HUES6 (cell line): ENCODE measurements at regions not wholly inside any gene's neighbourhood (a gene's known extent, or its start where the extent isn't known, plus 50 kb on each side); places are given as distances from the start of the nearest gene placed in this dataset.
"Not testable (repeated sequence)": the region's sequence is repeated elsewhere in the genome, so short reads cannot be mapped to it uniquely, and the experiment has no call there.

Experiments used
- H3K27ac ChIP-seq: 2 replicates; pipeline ENCODE4 v1.7.0; 2013; ENCODE audit warnings: low read depth, mild to moderate bottlenecking, low read length, inconsistent platforms
- H3K27me3 ChIP-seq: 2 replicates; pipeline ENCODE4 v1.6.1; 2013; ENCODE audit warnings: low read length; ENCODE audit not compliant: control insufficient read depth, insufficient read depth
- H3K36me3 ChIP-seq: 2 replicates; pipeline ENCODE4 v1.6.1; 2013; ENCODE audit warnings: low read length; ENCODE audit not compliant: control insufficient read depth, insufficient read depth
- H3K4me1 ChIP-seq: 2 replicates; pipeline ENCODE4 v1.6.1; 2013; ENCODE audit warnings: low read length; ENCODE audit not compliant: control insufficient read depth, insufficient read depth
- H3K4me3 ChIP-seq: 2 replicates; pipeline ENCODE4 v1.5.1; 2013; ENCODE audit warnings: low read depth, low read length
- H3K9ac ChIP-seq: one replicate; pipeline ENCODE4 v1.6.1; 2013; ENCODE audit warnings: mild to moderate bottlenecking, low read length
- H3K9me3 ChIP-seq: 2 replicates; pipeline ENCODE4 v1.6.1; 2013; ENCODE audit warnings: low read depth, low read length; ENCODE audit not compliant: control insufficient read depth, insufficient read depth

GRCh38 chr16:22642416-22643088 is 131.9 kb downstream of the NPIPB5 start:
- Histone ChIP-seq H3K4me1 (peaks cover 12% of the 10 kb centered on the region), H3K36me3 (no peaks in the 10 kb centered on the region), H3K9me3 (peaks cover 2% of the 10 kb centered on the region; the same call in 1 of the 2 replicates), H3K27me3 (no peaks in the 10 kb centered on the region), H3K9ac (no peak overlapping the region), H3K27ac (no peak overlapping the region), H3K4me3 (no peak overlapping the region)

DNA sequence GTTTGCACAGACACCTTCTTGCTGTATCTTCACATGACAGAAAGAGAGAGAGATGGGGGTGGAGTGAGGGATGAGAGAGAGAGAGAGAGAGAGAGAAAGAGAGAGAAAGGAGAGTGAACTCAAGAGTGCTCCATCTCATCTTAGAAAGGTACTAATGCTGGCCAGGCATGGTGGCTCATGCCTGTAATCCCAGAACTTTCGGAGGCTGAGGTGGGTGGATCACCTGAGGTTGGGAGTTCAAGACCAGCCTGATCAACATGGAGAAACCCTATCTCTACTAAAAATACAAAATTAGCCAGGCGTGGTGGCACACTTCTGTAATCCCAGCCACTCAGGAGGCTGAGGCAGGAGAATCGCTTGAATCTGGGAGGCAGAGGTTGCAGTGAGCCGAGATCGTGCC is 132.5 kb downstream of the NPIPB5 start:
- not testable (repeated sequence) for H3K36me3 ChIP-seq, H3K27ac ChIP-seq, H3K9ac ChIP-seq, H3K27me3 ChIP-seq, H3K4me3 ChIP-seq, H3K9me3 ChIP-seq
- peaks cover 12% of the 10 kb centered on the region for H3K4me1 ChIP-seq

GRCh38 chr16:22643886-22644285 is 133.2 kb downstream of the NPIPB5 start:
- H3K27me3 ChIP-seq = no peaks in the 10 kb centered on the region
- no peaks in the 10 kb centered on the region for H3K9me3 ChIP-seq
- H3K4me1 ChIP-seq = peaks cover 12% of the 10 kb centered on the region
- H3K9ac ChIP-seq = no peak overlapping the region
- H3K36me3 ChIP-seq = no peaks in the 10 kb centered on the region
- H3K27ac ChIP-seq = no peak overlapping the region
- no peak overlapping the region for H3K4me3 ChIP-seq

DNA sequence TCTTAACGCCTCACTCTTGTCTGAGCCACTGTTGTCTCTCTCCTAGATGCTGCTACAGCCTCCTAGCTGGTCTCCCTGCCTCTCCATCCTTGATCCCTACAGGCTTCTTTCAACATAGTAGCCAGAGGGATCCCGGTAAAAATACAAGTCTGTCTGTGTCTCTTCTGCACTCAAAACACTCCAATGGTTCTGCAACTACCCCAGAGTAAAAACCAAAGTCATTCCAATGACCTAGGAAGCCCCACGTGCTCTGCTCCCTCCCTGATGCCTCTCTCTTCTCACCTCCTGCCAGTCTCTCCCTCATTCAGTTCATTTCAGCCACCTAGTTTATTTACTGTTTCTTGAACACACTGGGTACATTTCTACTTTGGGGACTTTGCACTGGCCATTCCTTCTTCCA is 135.2 kb downstream of the NPIPB5 start:
- no peak overlapping the region for H3K27ac ChIP-seq
- no peaks in the 10 kb centered on the region for H3K27me3 ChIP-seq
- H3K4me3 ChIP-seq = no peak overlapping the region
- peaks cover 12% of the 10 kb centered on the region for H3K4me1 ChIP-seq
- no peaks in the 10 kb centered on the region for H3K9me3 ChIP-seq
- no peak overlapping the region for H3K9ac ChIP-seq
- H3K36me3 ChIP-seq = no peaks in the 10 kb centered on the region

DNA sequence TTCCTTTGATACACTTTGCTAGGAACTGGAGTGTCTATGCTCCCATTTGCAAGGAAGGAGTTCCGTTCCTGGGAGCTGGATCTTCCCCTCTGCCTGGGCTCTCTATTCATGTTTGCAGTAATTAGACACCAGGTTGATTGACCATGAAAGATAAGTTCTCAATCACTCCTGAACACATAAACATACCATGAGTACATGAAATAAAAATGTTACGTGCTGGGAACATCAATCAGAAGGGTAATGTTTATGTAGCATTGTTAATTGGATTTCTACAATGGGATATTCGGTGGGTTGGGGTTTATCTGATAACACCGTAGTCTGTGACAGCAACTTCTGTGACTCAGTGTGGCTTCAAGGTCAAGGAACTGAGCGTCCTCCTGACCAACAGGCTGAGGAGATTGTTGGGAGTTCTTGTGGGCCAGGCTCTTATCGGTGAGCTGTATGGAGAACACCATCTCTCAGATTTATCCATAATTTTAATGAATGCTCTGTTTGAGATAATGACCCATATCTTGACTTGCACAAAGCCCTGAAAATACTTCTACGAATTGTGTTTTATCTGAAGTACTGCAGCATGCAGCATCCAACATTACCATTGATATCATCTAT is 136.4 kb downstream of the NPIPB5 start:
- Histone ChIP-seq H3K4me1 (peaks cover 2% of the 10 kb centered on the region; the same call in 1 of the 2 replicates), H3K9ac (no peak overlapping the region), H3K27me3 (no peaks in the 10 kb centered on the region), H3K4me3 (no peak overlapping the region), H3K27ac (no peak overlapping the region), H3K9me3 (no peaks in the 10 kb centered on the region), H3K36me3 (no peaks in the 10 kb centered on the region)

DNA sequence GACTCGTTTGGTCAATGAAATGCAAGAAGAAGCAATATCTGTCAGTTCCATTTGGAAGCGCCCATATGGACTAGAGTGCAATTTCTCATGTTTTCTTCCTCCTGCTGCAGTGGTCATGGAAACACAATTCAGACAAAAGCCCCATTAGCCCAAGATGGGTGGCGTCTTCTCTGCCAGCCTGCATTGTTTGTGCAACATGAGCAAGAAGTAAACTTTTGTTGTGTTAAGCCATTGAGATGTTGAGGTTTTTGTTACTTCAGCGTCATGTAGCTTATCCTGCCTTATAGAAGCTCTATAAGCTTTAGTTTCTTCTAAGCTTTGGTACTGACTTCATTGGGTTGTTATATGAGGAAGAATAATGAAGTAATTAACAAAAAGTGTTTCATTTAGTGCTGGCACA is 137.4 kb downstream of the NPIPB5 start:
- no peak overlapping the region for H3K9ac ChIP-seq
- no peak overlapping the region for H3K4me3 ChIP-seq
- no peaks in the 10 kb centered on the region for H3K27me3 ChIP-seq
- H3K27ac ChIP-seq = no peak overlapping the region
- H3K36me3 ChIP-seq = no peaks in the 10 kb centered on the region
- no peaks in the 10 kb centered on the region for H3K4me1 ChIP-seq
- H3K9me3 ChIP-seq = no peaks in the 10 kb centered on the region

DNA sequence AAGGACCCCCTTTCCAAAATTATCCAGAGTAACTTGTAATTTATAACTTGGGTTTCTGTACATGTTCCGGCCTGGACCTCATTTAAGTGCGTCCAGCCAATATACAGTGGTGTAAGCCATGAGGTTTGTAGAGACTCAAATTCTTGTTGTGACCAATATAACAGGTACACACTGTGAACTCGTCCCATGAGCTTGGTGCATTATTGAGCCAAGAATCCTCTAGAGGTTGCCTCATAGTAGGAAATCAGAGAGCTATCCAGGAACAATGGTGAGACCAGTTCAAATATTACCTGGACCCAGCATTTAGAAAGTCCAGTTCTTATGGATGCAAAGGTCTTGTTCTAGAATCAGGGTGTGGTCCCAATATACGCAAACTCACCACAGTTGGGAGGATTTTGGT is 138.2 kb downstream of the NPIPB5 start:
- no peak overlapping the region for H3K9ac ChIP-seq
- H3K4me1 ChIP-seq = no peaks in the 10 kb centered on the region
- no peak overlapping the region for H3K4me3 ChIP-seq
- H3K36me3 ChIP-seq = no peaks in the 10 kb centered on the region
- no peaks in the 10 kb centered on the region for H3K27me3 ChIP-seq
- H3K9me3 ChIP-seq = no peaks in the 10 kb centered on the region
- H3K27ac ChIP-seq = no peak overlapping the region

- H3K9ac ChIP-seq, H3K27me3 ChIP-seq, H3K4me1 ChIP-seq, H3K9me3 ChIP-seq, H3K27ac ChIP-seq, H3K36me3 ChIP-seq, H3K4me3 ChIP-seq: not testable (repeated sequence)
Measured at GRCh38 chr16:22651111-22651817, 140.6 kb downstream of the NPIPB5 start.

GRCh38 chr16:22652463-22652845 is 141.8 kb downstream of the NPIPB5 start:
- H3K27ac ChIP-seq = no peak overlapping the region
- no peak overlapping the region for H3K4me3 ChIP-seq
- H3K36me3 ChIP-seq = no peaks in the 10 kb centered on the region
- no peak overlapping the region for H3K9ac ChIP-seq
- H3K4me1 ChIP-seq = no peaks in the 10 kb centered on the region
- H3K27me3 ChIP-seq = no peaks in the 10 kb centered on the region
- H3K9me3 ChIP-seq = no peaks in the 10 kb centered on the region

DNA sequence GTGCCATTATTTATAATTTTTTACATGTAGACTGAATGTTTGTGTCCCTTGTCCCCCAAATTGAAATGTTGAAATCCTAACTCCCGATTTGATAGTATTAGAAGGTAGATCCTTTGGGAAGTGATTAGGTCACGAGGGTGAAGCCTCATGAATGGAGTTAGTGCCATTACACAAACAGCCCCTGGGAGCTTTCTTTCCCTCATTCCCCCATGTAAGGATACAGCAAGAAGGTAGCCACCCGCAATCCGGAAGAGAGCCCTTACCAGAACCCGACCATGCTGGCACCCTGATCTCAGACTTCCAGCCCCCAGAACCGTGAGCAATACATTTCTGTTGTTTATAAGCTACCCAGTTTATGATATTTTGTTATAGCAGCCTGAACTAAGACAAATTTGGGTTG is 143.2 kb downstream of the NPIPB5 start:
- no peaks in the 10 kb centered on the region for H3K27me3 ChIP-seq

GRCh38 chr16:22656573-22656972 is 145.9 kb downstream of the NPIPB5 start:
- H3K27me3 ChIP-seq, H3K4me1 ChIP-seq, H3K9ac ChIP-seq: not testable (repeated sequence)

More for the DNA sequence above, 143.2 kb downstream of the NPIPB5 start:
- Histone ChIP-seq H3K9ac (no peak overlapping the region), H3K27ac (no peak overlapping the region), H3K36me3 (no peaks in the 10 kb centered on the region), H3K4me3 (no peak overlapping the region), H3K9me3 (no peaks in the 10 kb centered on the region), H3K4me1 (no peaks in the 10 kb centered on the region)

More at GRCh38 chr16:22656573-22656972, 145.9 kb downstream of the NPIPB5 start:
- not testable (repeated sequence) for H3K36me3 ChIP-seq, H3K4me3 ChIP-seq, H3K9me3 ChIP-seq, H3K27ac ChIP-seq
